ENCODE measurements at regions not wholly inside any gene's neighbourhood (a gene's known extent, or its start where the extent isn't known, plus 50 kb on each side); places are given as distances from the start of the nearest gene placed in this dataset.
"Not testable (repeated sequence)": the region's sequence is repeated elsewhere in the genome, so short reads cannot be mapped to it uniquely, and the experiment has no call there.

DNA sequence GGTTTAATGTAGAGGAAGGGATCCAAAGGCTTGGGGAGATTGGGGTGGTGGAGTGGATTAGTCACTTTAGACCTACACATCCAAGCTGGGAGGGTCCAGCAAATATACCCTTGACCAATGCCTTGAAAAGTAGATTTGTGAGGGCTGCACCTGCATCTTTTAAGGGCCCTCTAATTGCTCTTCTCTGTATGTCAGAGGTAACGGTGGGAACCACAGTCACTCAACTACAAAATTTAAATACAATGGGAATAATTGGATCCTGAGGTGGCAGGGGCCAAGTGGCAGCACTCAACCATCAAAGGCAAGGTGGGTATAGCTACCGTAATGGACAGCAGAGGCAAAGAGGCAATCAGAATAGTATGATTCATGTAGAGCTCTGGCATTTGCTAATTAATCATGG lies 833.7 kb upstream of the ARRDC3 start:
- DNase-seq (ENCODE audit: low read depth in 2 of 2): not testable (repeated sequence)

DNA sequence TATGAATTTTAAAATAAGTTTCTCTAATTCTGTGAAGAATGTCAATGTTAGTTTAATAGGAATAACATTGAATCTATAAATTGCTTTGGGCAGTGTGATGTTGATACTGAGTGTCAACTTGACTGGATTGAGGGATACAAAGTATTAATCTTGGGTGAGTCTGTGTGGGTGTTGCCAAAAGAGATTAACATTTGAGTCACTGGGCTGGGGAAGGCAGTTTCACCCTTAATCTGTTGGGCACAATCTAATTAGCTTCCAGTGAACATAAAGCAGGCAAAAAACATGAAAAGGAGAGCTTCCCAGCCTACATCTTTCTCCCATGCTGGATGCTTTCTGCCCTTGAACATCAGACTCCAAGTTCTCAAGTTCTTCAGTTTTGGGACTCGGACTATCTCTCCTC lies 832.0 kb upstream of the ARRDC3 start:
- DNase-seq (ENCODE audit: low read depth in 2 of 2): no peak

DNA sequence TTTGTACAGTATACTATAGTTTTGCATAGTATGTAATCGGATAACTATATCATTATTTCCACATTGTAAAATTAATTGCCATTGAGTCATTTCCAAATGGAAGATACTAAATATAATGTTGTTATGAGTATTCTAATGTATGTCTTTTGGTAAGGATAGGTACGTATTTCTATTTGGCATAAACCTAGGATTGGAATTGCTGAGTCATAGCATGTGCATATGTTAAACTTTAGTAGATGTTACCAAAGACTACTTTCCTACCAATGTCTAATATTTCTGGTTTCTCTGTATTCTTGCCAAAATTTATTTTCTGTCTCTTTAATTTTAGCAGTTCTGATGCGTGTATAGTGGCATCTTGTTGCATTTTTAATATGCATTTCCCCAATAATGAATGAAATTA lies 825.1 kb upstream of the ARRDC3 start:
- DNase-seq (ENCODE audit: low read depth in 2 of 2): no peak

DNA sequence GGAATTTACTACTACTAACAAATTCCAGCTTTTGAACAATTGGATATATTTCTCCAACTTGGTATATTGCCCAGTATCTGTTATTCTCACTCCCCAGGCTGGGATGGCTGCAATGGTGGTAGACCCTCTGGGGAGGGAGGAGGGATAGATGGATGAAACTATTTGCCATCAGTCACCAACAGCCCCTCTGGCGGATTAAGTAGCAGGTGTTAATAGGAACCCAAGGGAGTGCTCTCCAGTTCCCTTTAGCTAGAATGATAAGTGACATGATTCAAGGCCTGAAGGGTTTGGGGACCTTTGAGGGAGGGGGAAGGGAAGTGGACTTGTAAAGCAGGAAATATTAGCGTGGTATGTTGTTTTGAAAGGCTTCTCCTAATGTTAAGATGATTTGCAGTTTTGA lies 824.0 kb upstream of the ARRDC3 start:
- no peak for DNase-seq (ENCODE audit: low read depth in 2 of 2)

DNA sequence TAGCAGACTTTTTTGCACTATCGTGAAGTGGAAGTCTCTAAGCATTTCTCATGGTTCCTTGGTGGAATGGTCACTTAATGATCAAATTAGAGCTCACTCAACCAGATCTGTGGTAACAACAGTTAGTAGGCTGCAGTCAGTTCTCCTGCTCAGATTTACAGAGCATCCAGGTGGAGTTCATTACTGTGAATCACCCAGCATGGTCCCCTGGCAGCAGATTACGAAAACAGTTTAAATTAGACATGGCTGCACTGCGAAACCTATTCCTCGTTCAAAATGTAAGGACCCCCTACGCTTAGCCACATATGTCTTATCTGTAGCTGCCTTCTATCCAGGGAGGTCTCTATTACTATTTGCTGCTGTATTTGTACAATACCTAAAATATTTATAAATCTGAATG lies 823.6 kb upstream of the ARRDC3 start:
- no peak for DNase-seq (ENCODE audit: low read depth in 2 of 2)

DNA sequence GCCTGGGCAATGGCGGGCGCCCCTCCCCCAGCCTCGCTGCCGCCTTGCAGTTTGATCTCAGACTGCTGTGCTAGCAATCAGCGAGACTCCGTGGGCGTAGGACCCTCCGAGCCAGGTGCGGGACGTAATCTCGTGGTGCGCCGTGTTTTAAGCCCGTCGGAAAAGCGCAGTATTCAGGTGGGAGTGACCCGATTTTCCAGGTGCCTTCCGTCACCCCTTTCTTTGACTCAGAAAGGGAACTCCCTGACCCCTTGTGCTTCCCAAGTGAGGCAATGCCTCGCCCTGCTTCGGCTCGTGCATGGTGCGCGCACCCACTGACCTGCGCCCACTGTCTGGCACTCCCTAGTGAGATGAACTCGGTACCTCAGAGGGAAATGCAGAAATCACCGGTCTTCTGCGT lies 815.9 kb upstream of the ARRDC3 start:
- DNase-seq (ENCODE audit: low read depth in 2 of 2): not testable (repeated sequence)

DNA sequence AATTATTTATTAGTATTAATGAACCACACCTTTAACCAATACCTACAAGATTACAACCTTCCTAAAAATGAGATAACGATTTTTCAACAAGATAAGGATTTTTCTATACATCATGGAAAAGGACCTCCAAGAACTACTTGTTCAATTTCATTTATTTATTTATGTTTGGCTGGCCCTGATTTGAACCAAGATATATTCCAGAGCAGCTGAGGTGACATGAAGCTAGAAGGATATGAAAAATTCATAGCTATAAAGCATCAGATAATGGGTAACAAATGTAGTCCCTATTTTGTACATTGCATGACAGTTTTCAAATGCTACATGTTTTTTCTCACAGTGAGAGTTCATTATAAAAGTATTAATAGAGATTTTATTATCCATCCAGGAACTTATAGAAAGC lies 798.5 kb upstream of the ARRDC3 start:
- DNase-seq (ENCODE audit: low read depth in 2 of 2): no peak

DNA sequence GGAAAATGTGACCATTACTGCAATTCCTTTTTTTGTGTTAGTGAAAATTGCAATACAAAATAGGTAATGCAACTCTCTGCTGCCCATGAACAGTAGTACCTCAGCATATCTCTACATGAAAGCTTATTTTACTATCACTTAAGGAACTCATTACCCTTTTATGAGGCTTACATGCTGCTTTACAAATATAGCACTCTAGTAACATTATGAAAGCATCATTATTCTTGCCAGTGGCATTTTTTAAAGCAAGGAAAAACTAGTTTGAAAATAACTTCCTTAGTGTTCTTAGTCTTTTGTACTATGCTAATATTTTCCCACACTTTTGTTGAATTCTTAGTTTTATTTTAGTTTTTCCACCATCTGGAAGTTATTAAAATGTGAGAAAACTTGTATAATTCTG lies 797.3 kb upstream of the ARRDC3 start:
- DNase-seq (ENCODE audit: low read depth in 2 of 2): no peak

DNA sequence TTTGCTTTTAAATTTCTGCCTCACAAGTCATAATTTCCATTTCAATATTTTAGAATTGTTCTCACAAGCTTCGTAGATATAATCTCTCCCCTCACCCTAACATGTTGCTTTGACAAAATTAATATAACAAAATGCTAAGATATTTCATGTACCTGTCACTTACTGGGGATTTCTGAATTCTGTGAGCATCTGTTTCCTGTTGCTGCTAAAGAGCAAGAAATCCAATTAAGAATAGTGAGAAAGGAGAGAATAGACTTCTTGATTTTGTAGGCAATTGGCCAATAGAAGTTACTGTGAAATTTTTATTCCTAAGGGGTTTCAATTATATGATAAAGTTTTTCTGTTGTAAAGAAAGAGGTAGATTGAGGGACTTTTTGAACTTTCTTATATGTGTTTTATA lies 796.5 kb upstream of the ARRDC3 start:
- DNase-seq (ENCODE audit: low read depth in 2 of 2): no peak

DNA sequence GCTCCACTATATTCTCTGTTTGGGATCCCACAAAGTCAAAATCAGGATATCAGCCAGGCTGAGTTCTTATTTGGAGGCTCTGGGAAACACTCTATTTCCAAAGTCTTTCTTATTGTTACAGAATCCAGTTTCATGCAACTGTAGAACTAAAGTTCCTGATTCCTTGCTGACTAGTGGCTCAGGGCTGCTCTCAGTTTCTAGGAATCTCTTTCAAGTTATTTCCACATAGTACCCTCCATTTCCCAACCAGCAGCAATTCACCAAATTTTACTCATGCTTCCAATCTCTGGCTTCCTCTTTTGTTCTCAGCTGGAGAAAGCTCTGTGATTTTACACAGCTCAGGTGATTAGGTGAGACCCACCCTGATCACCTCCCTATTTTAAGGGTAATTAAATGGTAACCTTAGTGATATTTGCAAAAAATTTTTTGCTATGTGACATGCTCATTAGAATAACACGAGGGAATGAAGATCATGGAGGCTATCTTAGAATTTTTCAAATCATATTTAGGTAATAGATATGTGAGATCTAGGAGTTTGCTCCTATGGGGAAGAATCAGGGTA lies 794.9 kb upstream of the ARRDC3 start:
- DNase-seq (ENCODE audit: low read depth in 2 of 2): no peak

DNA sequence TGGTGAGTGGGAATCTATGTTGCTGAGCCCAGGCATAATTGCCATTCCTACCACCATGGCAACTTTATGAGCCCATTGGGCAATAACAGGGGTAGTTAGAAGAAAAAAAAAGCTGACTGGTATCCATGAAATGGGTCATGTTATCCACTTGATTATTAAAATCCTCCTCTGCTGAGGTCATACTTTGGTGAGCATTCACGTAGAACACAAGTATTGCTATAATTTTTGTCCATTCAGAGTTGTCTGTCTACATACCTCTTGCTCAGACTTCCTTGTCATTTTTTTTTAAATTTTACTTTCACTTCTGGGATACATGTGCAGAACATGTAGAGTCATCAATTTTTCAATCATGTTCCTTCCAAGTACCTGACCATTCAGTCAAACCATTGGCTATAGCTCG lies 780.8 kb upstream of the ARRDC3 start:
- DNase-seq (ENCODE audit: low read depth in 2 of 2): no peak

DNA sequence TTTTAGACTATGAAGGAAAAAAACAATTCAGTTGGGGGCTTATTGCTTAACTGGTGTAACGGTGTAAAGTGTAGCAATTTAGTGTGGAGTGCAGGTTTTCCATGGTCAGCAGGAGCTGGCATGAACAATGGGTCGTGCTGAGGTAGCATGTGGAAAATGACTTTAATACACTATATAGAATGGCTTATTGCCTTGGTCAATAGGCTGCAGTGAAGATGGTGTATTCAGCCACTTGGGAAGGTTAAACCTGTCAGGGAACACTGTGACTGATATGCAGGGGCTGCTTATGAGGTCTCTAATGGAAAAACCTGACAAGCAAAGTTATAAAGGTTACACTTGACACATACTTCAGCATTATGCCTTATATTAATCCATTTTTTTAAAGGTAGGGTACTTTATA lies 764.7 kb upstream of the ARRDC3 start:
- DNase-seq (ENCODE audit: low read depth in 2 of 2): no peak

DNA sequence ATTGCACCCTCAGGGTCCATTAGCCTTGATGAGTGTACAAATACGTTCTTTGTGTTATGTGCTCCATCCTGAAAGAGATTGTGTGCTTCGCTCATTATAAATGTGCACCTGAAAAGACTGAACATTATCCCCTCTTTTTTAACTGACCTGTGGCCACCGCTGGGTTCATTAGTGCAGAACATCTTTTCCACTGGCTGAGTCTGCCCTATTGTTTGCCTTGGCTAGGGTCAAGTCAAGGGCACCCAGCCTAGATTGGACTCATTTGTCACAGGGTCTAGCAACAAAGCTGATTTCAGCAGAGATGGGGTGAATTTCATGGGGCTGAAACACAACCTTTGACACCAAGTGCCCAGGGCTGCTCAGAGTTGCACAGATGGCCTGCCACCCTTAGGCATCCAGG lies 764.1 kb upstream of the ARRDC3 start:
- no peak for DNase-seq (ENCODE audit: low read depth in 2 of 2)

DNA sequence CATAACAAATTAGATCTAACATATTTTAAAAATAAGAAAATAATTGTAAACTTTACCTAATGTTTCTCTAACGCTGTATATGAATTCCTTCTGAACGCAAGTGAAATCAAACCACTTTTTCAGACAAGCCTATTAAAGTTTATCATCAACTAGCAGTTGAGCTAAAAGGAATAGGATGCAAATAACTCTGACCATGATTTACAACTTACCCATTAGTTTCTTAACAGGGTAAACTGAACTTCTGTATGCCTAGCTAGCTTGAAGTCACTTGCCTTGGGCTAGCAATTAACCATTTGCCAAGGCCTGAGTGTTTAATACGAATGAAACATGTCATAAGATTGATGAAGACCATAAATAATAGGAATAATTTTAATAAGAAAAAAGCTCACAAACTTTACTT lies 762.7 kb upstream of the ARRDC3 start:
- DNase-seq (ENCODE audit: low read depth in 2 of 2): no peak

DNA sequence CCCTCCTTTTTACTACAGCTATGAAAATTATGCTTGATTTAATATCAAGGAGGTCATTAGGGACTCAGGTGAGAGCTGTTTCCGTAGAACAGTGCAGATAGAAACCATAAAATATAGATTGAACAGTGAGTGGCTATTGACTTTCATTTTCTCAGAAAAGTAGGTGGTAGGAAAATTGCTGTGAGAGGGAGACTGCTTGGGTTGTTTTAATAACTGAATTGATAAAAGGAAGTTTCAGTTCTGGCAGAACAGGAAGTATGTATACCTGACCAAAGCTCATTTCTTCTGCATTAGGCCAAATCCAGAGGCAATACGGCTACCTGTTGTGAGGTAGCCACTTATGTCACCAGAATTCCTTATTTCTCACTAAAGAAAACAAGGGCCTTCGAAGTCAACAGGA lies 761.7 kb upstream of the ARRDC3 start:
- DNase-seq (ENCODE audit: low read depth in 2 of 2): no peak

DNA sequence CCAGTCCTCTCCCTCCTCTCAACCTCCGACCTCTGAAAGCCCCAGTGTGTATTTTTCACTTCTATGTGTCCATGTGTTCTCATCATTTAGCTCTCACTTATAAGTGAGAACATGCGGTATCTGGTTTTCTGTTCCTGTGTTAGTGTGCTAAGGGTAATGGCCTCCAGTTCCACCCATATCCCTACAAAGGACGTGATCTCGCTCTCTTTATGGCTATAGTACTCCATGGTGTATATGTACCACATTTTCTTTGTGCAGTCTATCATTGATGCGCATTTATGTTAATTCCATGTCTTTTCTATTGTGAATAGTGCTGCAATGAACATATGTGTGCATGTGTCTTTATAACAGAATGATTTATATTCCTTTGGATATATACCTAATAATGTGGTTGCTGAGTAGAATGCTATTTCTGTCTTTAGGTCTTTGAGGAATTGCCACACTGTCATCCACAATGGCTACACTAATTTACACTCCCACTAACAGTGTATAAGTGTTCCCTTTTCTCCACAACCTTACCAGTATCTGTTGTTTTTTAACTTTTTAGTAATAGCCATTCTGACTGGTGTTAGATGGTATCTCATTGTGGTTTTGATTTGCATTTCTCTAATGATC lies 749.3 kb upstream of the ARRDC3 start:
- DNase-seq (ENCODE audit: low read depth in 2 of 2): not testable (repeated sequence)

DNA sequence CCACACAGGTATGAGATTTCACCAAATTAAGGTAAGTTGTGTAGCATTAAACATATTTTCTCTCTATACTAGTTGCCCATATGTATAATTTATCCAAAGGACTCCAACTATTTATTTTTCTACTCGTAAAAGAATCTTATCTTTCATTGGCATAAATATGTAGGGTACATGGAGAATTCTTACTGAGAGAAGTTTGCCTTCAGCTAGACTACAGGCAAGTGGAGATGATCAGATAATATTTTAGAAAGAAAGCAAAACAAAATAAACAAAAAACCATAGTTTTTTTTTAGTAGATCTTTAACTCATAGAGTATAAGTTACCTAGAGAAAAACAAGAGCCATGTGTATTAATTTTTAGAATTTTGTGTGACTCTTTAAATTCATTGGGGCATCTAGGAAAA lies 743.1 kb upstream of the ARRDC3 start:
- no peak for DNase-seq (ENCODE audit: low read depth in 2 of 2)

DNA sequence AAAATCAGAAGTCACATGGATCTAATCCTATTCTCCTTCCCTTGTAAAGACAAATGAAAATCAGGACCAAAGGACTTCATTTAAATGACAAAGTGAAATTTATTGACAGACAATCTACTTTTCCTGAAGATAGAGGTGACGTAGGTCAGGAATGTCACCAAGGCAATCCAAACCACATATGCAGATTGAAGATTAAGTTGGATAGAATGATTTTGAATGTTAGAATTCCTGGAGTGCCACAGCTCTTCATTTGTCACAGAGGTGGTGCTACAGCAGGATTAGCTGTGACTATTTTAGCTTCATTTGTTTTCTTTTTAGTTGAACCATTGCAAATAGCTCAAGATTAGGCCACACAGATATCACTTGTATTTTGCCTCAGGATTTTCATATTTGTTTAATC lies 736.0 kb upstream of the ARRDC3 start:
- DNase-seq (ENCODE audit: low read depth in 2 of 2): no peak

DNA sequence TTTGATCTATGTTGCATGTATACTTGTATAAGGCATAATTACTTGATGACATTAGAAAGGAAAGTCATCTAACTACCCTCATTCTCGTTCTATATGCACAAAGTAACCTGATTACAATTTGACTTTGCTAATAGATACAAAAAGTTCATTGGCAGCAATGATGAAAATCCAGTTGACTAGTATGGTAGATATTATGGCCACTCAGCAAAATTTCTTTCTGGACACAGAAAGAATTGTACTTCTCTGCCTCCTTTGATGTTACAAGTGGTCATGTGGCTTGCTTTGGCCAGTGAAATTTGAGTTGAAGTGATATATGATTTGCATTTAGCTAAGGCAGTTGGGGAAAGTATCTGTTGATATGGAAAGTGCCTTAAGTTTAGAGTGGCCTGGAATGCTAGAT lies 723.7 kb upstream of the ARRDC3 start:
- DNase-seq (ENCODE audit: low read depth in 2 of 2): no peak

DNA sequence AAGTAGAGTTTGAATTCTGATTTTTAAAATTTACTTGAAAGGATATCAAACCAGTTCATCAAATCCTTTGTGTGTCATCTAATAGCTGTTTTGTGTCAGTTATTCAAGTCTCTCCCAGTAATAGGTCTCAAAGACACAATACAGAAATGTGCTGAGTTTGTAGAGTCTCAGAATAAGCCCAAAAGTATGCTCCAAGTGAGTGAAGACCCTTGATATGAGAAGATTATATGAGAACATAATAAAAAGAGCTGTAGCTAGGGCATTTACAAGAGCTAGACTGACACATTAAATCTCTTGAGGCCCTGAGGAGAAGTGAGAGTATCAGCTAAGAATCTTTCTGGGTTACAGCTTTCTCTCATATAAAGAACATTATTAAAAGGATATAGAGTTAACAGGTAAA lies 721.0 kb upstream of the ARRDC3 start:
- no peak for DNase-seq (ENCODE audit: low read depth in 2 of 2)

DNA sequence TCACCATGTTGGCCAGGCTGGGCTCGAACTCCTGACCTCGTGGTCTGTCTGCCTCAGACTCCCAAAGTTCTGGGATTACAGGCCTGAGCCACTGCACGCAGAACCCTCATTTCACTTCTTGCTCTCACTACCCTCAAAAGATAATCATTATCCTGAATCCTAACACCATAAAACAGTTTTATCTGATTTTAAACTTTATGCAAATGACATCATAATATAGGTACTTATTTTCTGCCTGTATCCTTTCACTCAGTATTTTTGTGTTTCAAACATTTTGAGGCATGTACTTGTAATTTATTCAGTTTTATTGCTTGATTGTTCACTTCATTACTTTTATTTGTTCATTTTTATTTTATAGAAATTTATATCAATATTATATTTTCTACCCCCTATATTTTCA lies 719.2 kb upstream of the ARRDC3 start:
- DNase-seq (ENCODE audit: low read depth in 2 of 2): no peak

DNA sequence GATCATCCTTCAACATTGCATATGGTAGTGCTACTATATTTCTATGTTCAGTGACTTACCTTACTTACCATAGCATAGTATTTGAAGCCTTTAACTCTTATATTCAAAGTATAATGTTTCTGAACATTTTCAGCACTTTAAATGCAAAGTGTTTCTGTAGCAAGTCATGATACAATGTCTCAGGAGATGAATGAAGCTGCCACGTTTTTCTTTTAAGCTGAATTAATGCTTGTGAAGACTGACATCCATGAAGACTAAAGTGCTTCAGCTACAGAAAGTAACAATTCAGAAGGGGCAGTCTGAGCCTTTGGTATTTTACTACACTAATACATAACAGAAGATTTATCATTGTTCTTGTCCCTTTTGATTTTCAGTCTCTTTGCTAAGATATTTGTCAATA lies 709.1 kb upstream of the ARRDC3 start:
- DNase-seq (ENCODE audit: low read depth in 2 of 2): no peak

DNA sequence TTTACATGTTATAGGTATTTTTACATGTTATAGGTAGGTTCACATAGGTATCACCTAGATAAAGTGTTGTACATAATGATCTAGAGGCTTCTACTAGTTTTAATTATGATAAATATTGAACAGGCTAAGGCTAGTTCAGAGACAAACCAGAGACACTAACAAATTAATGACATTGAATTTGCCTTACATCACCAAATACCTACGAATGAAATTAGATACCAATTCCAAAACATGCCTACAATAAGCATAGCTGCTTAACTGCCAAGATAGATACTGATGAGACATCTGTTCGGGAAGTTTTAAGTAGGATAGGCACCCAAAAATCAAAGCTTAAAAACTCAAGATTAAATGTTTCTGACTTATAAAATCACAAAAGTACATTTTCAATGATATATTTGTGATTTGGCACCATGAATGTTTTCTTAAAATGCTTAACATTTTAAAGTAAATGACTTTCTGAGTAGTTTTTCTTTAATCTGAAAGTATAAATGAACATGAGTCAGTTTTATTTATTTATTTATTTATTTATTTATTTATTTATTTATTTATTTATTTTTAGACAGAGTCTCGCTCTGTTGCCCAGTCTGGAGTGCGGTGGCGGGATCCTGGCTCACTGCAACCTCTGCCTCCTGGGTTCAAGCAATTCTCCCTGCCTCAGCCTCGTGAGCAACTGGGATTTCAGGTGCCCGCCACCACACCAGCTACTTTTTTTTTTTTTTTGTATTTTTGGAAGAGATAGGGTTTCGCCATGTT lies 703.1 kb upstream of the ARRDC3 start:
- no peak for DNase-seq (ENCODE audit: low read depth in 2 of 2)
